WERI-Rb-1 (cell line): ENCODE measurements at regions not wholly inside any gene's neighbourhood (a gene's known extent, or its start where the extent isn't known, plus 50 kb on each side); places are given as distances from the start of the nearest gene placed in this dataset.

ENCODE experiments used
- DNase-seq: peaks from one replicate; pipeline ENCODE4 v3.0.0-alpha.2; 2020
- H3K27ac ChIP-seq: fragments of 250-450 bp; sonication (Bioruptor Pico); 2 replicates; pipeline ENCODE4 v1.5.1; 2020; ENCODE audit warnings: mild to moderate bottlenecking, moderate library complexity
- H3K27me3 ChIP-seq: fragments of 250-450 bp; sonication (Bioruptor Pico); 2 replicates; pipeline ENCODE4 v1.5.1; 2021; ENCODE audit warnings: mild to moderate bottlenecking, low read depth, moderate library complexity; ENCODE audit not compliant: insufficient read depth, severe bottlenecking
- H3K36me3 ChIP-seq: fragments of 250-450 bp; sonication (Bioruptor Pico); 2 replicates; pipeline ENCODE4 v1.5.1; 2020; ENCODE audit warnings: mild to moderate bottlenecking, moderate library complexity
- H3K4me3 ChIP-seq: 2 replicates; pipeline ENCODE4 v1.5.1; 2011; ENCODE audit warnings: low read depth, mild to moderate bottlenecking, control low read depth, low read length
- H3K9me3 ChIP-seq: fragments of 250-450 bp; sonication (Bioruptor Pico); 2 replicates; pipeline ENCODE4 v1.5.1; 2021; ENCODE audit warnings: mild to moderate bottlenecking, moderate library complexity; ENCODE audit not compliant: severe bottlenecking
- TF ChIP-seq, protein P1 (sequence below): IDR thresholded peaks from 2 replicates; pipeline ENCODE4 v1.5.1; 2011; ENCODE audit warnings: low read depth, mild to moderate bottlenecking, control low read depth, inconsistent platforms, low read length

DNA sequence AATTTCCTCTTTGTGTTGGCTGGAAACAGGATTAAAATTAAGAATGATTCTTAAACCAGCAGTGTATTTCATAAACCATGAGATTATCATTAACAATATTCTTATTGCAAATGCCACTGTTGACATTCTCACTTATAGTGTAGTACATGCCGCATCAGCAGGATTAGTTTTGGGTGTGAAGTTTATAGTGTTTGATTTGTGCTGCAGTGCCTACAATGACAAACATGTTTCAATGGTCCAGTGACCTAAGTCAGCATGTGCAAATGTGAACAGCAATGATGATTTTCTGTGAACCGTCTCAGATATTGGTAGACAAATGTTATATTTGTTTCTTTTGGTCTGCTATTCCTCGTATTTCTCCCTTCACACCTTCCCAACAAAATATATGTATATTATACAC, 49.8 kb upstream of the TDRD3 start:
- Histone ChIP-seq H3K36me3 (no peaks in the 10 kb centered on the region), H3K27ac (no peak overlapping the region), H3K27me3 (no peaks in the 10 kb centered on the region), H3K4me3 (no peak overlapping the region), H3K9me3 (no peaks in the 10 kb centered on the region)
- TF ChIP-seq, protein P1, sequence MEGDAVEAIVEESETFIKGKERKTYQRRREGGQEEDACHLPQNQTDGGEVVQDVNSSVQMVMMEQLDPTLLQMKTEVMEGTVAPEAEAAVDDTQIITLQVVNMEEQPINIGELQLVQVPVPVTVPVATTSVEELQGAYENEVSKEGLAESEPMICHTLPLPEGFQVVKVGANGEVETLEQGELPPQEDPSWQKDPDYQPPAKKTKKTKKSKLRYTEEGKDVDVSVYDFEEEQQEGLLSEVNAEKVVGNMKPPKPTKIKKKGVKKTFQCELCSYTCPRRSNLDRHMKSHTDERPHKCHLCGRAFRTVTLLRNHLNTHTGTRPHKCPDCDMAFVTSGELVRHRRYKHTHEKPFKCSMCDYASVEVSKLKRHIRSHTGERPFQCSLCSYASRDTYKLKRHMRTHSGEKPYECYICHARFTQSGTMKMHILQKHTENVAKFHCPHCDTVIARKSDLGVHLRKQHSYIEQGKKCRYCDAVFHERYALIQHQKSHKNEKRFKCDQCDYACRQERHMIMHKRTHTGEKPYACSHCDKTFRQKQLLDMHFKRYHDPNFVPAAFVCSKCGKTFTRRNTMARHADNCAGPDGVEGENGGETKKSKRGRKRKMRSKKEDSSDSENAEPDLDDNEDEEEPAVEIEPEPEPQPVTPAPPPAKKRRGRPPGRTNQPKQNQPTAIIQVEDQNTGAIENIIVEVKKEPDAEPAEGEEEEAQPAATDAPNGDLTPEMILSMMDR, result no peak
- DNase-seq, result no peak
